ENCODE measurements at regions not wholly inside any gene's neighbourhood (a gene's known extent, or its start where the extent isn't known, plus 50 kb on each side); places are given as distances from the start of the nearest gene placed in this dataset.
A peak's percentile ranks its signal among the peaks of the same experiment; 100 is the strongest.

DNA sequence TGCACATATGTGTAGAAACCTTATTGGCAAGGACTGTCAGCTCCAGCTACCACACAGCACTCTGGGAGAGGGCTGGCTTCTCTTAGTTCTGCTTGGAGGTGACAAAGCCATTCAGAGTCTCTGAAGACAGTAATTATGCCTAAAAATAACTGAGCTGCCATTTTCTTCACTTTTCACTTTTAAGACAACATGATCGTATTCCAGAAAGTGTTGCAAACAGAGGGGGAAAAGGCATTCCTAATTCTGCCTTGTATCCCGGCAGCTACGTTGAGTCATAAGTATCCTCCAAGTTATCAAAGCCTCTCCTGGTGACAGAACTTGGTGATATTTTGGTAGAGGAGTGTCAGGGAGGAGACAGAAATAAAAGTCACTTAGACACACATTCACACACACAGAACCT lies 327.7 kb downstream of the HAPSTR1 start:
- DNase-seq: no peak
- Histone ChIP-seq H3K36me3 (no peaks in the 10 kb centered on the region), H3K27me3 (peaks cover 6% of the 10 kb centered on the region), H3K9me3 (no peaks in the 10 kb centered on the region), H3K4me3 (no peak overlapping the region)

DNA sequence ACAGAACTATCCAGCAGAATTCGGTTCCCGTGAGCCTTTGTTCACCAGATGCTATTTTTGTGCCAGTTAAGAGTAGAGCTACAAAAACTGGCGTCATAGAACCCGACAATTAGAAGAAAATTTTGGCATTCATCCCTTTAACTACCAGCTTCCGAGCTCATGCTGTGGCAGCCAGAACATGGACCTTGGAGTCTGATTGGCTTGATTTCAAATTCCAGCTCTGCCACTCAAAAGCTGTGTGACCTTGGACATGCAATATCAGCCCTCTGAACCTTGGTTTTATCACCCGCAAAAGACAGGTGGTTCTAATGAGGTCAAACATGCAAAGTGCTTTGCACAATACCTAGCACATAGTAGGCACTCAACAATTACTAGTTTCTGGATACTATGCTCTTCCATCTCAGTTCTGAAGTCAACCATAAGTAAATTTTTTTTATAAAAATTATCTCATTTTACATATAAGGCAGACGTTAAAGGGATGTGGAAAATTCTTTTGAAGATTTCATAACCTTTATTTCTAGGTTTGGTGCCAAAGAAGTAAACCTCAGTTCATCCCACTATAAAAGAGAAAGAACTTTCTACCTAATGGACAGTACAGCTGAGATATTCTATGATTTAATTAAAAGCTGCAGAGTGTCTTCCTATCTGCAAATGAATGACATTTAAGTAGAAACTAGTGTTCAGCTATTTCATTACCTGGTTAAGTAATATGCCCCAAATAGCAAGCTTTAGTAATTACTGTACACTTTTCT lies 331.5 kb downstream of the HAPSTR1 start:
- no peak for DNase-seq
- Histone ChIP-seq H3K36me3 (no peaks in the 10 kb centered on the region), H3K27me3 (peaks cover 6% of the 10 kb centered on the region), H3K9me3 (no peaks in the 10 kb centered on the region), H3K4me3 (no peak overlapping the region)

DNA sequence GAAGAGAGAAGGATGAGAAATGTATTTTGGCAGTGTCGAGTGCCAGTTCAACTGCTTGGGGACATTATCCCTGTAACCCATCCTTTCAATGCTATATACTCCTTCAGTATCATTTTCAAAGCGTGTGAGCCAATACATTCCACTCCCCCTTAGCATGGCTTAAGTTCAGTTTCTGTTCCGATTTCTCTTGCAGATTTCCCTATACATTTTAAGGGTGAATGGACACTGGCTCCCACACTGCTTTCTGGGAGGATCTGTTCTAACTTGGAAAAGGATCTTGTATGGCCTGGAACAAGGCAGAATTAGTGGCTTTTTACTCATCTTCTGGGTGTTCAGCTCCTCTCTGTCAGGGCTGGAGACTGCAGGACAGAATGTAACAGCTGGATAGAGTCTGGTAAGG lies 333.8 kb downstream of the HAPSTR1 start:
- H3K36me3 ChIP-seq: no peaks in the 10 kb centered on the region
- DNase-seq: no peak
- no peak overlapping the region for H3K4me3 ChIP-seq
- H3K9me3 ChIP-seq: no peaks in the 10 kb centered on the region
- H3K27me3 ChIP-seq: peaks cover 6% of the 10 kb centered on the region

DNA sequence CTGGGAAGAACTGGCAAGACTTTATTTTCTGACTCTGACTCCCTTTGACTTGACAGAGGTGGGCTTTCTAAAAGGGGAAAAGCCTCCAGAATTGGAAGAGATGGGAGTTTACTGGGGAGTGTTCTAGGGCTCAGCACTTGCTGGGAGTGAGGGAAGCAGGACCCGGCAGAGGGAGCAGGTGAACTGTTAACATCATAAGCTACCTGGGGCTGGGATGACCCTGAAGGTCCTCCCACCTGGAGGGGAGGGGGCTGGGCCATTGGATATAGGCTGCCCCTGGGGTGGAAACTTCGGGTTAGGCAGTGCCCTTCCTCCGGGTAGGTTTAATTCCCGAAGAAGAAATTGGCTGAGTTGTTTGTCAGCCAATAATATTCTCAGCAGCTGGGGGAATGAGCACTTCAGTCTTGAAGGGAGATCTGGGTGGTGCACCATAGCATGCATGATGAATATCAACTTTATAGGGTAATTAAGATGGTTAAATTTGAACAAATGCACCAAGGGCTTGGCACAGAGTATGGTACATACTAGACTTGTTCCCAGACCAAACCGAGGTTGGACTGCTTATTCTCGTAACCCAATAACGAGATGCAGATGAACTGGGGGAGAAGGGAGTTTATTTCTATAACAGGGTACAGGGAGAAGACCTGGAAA lies 337.0 kb downstream of the HAPSTR1 start:
- no peaks in the 10 kb centered on the region; the same call in 1 of the 2 replicates for H3K27me3 ChIP-seq
- H3K36me3 ChIP-seq: no peaks in the 10 kb centered on the region
- no peak overlapping the region for H3K4me3 ChIP-seq
- DNase-seq: no peak
- H3K9me3 ChIP-seq: no peaks in the 10 kb centered on the region

DNA sequence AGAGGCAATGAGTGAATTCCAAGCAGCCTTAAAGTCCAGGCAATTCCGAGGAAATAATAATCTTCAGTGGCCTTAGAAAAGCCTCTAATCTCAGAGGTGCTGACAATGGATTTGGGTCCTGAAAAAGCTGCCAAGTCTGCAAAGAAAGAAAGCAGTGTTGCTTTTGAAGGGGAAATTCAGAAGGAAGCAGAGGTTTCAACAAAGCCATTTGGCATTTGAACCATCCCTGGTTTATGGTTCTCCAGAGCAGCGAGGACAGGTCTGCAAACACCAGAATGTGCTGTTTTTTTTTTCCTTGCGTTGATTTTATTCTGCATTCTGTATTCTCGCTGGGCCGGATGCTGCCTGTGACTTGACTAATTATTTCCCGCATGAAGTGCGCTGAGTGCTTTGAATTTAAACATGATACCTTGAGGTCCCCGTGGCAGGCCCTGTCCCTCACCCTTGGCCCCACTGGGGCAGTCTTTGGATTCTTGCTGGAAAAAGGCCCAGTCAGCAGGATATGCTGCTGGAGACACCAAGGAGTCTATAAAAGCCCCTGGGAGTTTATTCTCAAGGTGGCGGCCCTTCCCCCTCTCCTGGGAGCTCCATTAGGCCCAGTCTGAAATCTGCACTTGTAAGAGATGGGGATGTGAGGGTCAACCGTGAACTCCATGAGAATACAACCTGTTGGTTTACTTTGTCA lies 338.3 kb downstream of the HAPSTR1 start:
- H3K36me3 ChIP-seq: no peaks in the 10 kb centered on the region
- no peak overlapping the region for H3K4me3 ChIP-seq
- DNase-seq: no peak
- no peaks in the 10 kb centered on the region for H3K9me3 ChIP-seq
- peaks cover 4% of the 10 kb centered on the region; the same call in 1 of the 2 replicates for H3K27me3 ChIP-seq

DNA sequence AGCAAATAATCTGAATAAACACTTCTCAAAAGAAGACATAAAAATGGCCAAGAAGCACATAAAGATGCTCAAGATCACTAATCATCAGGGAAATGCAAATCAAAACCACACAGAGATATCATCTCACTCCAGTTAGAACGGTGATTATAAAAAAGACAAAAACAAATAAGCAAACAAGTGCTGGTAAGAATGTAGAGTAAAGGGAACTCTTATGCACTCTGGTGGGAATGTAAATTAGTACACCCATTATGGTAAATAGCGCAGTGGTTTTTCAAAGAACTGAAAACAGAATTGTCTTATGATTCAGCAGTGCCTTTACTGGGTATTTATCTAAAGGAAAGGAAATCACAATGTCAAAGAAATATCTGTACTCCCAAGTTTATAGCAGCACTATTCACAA lies 343.2 kb downstream of the HAPSTR1 start:
- no peak for DNase-seq
- Histone ChIP-seq H3K4me3 (no peak overlapping the region), H3K9me3 (no peaks in the 10 kb centered on the region)

DNA sequence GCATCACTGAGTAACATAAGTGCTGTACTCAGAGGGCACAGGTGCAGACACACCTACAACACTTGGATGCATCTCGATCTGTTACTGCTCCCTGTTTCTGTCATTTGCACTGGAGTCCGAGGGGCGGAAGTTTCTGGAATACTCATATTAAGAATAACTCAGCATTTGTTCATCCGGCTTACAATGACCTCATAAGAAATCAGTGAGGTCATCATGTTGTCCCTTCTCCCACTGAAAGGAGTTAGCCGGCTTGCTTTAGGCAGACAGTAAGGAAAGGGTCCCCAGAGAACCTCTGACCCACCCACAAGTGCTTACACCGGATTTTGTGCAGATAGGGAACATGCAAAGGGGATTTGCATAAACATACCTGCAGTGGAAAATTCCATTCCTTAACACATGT lies 344.7 kb downstream of the HAPSTR1 start:
- Histone ChIP-seq H3K27me3 (peaks cover 6% of the 10 kb centered on the region; the same call in 1 of the 2 replicates), H3K9me3 (no peaks in the 10 kb centered on the region), H3K36me3 (no peaks in the 10 kb centered on the region), H3K4me3 (no peak overlapping the region)
- DNase-seq: no peak

More for the DNA sequence above, 343.2 kb downstream of the HAPSTR1 start:
- Histone ChIP-seq H3K36me3 (no peaks in the 10 kb centered on the region), H3K27me3 (peaks cover 6% of the 10 kb centered on the region; the same call in 1 of the 2 replicates)

DNA sequence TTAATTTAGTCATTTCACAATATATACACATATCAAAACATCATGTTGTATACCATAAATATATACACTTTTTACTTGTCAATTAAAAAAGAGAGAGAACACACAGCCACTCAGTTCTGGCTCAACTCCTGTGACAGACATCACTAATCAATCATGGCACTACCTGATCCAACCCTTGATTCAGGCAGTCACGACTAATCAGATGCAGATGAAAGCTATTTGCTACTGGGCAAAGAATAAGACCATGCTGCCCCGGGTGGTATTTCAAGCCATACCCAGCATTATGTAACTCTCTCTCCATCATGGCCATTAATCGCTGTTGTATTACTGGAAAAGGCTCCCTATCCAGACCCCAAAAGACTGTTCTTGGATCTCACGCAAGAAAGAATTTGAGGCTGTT lies 345.7 kb downstream of the HAPSTR1 start:
- H3K4me3 ChIP-seq: no peak overlapping the region
- no peaks in the 10 kb centered on the region for H3K9me3 ChIP-seq
- DNase-seq: no peak
- H3K36me3 ChIP-seq: no peaks in the 10 kb centered on the region
- H3K27me3 ChIP-seq: peaks cover 6% of the 10 kb centered on the region; the same call in 1 of the 2 replicates

DNA sequence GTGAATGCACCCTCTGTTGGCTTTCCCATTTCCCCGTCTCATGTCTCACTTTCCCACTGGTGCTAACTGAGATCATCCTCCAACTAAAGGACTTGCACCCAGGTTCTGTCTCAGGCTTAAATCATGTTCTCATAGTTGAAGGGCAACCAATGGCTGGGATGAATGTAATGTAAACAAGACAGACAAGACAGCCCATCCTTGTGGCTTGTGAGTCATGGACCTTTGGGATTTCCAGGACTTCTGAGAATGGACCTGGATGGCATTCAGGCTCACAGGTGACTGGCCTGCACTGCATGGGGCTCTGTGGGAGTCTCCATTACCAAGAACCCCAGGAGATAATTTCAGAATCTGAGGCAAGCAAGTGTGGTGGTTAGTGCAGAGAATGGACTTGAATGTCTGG lies 347.5 kb downstream of the HAPSTR1 start:
- Histone ChIP-seq H3K9me3 (no peaks in the 10 kb centered on the region), H3K36me3 (no peaks in the 10 kb centered on the region), H3K27me3 (peaks cover 6% of the 10 kb centered on the region; the same call in 1 of the 2 replicates), H3K4me3 (no peak overlapping the region)
- no peak for DNase-seq

DNA sequence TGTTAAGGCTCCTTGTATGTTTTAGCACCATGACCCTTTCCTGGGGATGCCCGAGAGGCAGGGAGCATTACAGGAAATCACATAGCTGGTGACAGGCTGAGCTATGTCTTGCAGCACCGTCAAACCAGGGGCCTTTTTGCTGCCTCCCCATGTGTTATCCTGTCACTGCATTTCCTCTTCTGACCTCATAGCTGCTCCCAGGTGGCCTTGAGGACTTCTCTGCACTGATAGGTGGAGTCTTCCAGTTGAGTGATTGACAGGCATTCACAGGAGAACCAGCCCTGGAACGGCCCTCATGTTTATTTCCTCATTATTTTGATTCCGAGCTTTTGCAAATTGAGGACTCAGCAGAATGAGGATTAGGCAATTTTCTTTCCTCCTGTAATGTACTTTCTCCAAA lies 349.6 kb downstream of the HAPSTR1 start:
- no peak for DNase-seq
- H3K27me3 ChIP-seq: no peaks in the 10 kb centered on the region; the same call in 1 of the 2 replicates
- no peaks in the 10 kb centered on the region for H3K9me3 ChIP-seq
- no peak overlapping the region for H3K4me3 ChIP-seq
- no peaks in the 10 kb centered on the region for H3K36me3 ChIP-seq

DNA sequence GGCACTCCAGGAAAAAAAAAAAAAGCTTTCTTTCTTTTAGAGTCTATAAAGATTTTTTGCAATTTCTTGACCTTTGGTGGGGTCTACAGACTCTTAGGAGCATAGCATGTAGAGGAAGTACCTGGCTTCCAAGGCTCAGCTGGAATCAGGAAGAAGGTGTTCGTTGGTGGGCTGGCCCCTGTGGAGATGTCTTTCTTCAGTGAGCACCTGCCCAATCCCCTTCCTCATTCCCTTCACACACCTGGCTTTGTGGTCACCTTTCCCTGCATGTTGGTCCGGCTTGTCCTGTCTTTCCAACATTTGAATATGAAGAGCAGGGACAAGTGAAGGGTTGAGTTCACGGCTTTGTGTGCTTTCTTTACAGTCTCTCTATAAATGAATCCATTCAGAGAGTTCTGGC lies 352.4 kb downstream of the HAPSTR1 start:
- no peaks in the 10 kb centered on the region for H3K9me3 ChIP-seq
- no peak for DNase-seq
- H3K4me3 ChIP-seq: no peak overlapping the region
- H3K27me3 ChIP-seq: no peaks in the 10 kb centered on the region; the same call in 1 of the 2 replicates
- H3K36me3 ChIP-seq: no peaks in the 10 kb centered on the region

DNA sequence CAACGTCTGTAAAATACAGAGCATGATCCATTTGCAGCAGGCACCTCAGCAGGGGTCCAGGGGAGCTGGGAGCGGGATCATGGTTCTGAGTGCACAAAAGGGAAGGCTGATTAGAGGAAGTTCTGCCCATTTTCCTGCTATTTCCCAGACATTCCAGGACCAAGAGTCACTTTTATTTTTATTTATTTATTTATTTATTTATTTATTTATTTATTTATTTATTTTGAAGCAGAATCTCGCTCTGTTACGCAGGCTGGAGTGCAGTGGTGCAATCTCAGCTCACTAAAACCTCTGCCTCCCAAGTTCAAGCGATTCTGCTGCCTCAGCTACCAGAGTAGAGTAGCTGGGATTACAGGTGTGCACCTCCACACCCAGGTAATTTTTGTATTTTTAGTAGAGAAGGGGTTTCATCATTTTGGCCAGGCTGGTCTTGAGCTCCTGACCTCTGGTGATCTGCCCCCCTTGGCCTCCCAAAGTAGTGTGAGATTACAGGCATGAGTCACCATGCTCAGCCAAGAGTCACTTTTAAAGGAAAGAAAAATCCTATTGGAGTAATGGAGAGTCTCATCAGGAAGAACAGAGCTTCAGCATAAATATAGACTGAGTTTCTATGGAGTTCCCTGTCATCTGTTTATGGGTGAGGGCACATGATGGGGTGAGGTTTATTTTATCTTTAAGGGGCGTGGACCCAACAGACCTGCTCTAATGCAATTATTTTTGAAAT lies 355.2 kb downstream of the HAPSTR1 start:
- no peaks in the 10 kb centered on the region for H3K9me3 ChIP-seq
- DNase-seq: no peak
- H3K27me3 ChIP-seq: no peaks in the 10 kb centered on the region; the same call in none of the 2 replicates
- no peak overlapping the region for H3K4me3 ChIP-seq
- H3K36me3 ChIP-seq: no peaks in the 10 kb centered on the region

DNA sequence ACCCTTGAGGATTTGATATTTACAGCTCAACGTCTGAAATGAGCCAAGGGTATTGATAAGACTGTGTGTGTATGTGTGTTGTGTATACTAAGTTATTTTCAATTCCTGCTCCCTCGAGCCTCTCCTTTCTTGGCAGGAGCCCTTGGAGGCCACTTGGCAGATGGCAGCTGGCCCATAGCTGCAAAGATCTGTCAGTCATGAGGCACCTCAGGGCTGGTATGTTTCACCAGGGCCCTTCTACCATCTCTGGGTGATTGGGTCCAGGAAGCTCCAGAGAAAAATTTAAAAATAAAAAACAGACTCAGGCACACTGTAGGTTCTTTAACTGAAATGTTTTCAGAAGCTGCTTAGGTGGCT lies 355.7 kb downstream of the HAPSTR1 start:
- DNase-seq: peak; percentile 2
- Histone ChIP-seq H3K9me3 (no peaks in the 10 kb centered on the region), H3K4me3 (no peak overlapping the region), H3K27me3 (no peaks in the 10 kb centered on the region; the same call in none of the 2 replicates), H3K36me3 (no peaks in the 10 kb centered on the region)

DNA sequence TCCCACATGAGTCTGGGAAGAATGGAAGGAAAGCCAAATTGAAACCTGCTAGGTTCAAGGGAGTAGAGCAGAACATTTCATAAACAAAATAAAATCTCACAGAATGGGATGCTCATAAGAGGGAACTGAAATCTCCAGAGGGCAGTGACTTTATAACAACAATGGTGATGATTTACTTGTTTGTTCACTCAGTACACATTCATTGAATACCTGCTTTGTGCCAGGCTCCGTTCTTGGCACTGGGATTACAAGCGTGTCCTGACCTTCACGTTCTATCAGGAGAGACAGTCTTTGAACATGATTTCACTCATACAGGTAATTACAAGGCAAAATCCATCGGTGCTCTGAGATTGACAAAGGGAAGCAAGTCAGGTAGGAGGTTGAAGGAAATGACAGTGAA lies 356.3 kb downstream of the HAPSTR1 start:
- Histone ChIP-seq H3K36me3 (no peaks in the 10 kb centered on the region), H3K4me3 (no peak overlapping the region), H3K27me3 (no peaks in the 10 kb centered on the region; the same call in none of the 2 replicates), H3K9me3 (no peaks in the 10 kb centered on the region)
- no peak for DNase-seq

DNA sequence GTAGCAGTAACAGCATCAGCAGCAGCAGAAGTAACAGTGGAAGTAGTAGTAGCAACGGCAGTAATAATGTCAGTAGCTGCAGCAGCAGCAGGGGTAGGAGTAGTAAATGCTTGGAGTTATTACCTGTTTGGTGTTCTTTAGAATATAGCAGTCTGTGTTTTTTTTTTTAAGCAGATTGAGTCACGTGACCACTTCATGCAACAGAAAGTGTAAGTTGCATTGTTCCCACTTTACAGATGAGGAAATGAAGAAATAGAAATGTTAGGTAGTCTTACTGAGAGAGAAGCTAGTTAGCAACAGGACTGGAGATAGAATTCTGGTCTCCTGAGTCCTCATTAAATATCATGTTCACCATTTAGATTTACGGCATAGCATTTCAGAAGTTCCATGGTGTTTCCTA lies 358.2 kb downstream of the HAPSTR1 start:
- Histone ChIP-seq H3K9me3 (no peaks in the 10 kb centered on the region), H3K4me3 (no peak overlapping the region), H3K27me3 (no peaks in the 10 kb centered on the region; the same call in none of the 2 replicates), H3K36me3 (no peaks in the 10 kb centered on the region)
- no peak for DNase-seq

DNA sequence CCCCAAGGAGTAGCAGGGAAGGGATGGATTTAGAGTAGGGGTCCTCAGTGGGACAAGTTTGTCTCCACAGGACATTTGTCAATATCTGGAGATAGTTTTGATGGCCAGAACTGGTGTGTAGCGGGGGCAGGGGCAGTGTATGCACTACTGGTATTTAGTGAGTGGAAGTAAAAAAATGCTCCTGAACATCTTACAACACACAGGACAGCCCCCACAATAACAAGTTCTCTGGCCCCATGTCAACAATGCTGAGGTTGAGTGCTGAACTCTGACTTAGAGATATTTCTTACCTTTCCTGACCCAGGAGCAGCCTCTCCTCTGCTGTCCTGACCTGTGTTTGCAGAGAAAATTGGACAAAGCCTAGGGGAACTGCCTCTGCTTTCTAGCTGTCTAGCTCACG lies 365.8 kb downstream of the HAPSTR1 start:
- H3K27me3 ChIP-seq: peaks cover 6% of the 10 kb centered on the region
- no peaks in the 10 kb centered on the region for H3K9me3 ChIP-seq
- DNase-seq: no peak
- H3K36me3 ChIP-seq: no peaks in the 10 kb centered on the region
- H3K4me3 ChIP-seq: no peak overlapping the region

DNA sequence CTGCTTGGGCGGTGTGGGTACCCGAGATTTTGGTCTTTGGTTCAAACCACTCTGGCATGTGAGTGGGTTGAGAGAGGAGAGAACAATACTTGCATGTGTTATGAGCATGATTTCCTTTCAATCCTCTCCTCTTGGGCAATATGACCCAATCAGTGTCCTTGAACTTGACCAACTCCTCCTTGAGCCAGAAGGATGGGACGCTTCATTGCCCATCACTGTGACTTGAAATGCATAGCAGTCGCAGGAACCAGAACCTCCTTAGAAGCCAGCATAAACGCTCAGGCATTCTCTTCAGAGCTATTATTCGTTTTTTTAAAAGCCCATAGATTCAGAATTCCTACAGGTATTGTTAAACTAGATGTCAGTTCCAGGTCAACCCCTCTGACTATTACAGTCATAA lies 367.4 kb downstream of the HAPSTR1 start:
- H3K9me3 ChIP-seq: no peaks in the 10 kb centered on the region
- H3K27me3 ChIP-seq: peaks cover 6% of the 10 kb centered on the region
- DNase-seq: no peak
- no peak overlapping the region for H3K4me3 ChIP-seq
- no peaks in the 10 kb centered on the region for H3K36me3 ChIP-seq

All from MG63 (cell line).